ENCODE measurements at regions not wholly inside any gene's neighbourhood (a gene's known extent, or its start where the extent isn't known, plus 50 kb on each side); places are given as distances from the start of the nearest gene placed in this dataset.

DNA sequence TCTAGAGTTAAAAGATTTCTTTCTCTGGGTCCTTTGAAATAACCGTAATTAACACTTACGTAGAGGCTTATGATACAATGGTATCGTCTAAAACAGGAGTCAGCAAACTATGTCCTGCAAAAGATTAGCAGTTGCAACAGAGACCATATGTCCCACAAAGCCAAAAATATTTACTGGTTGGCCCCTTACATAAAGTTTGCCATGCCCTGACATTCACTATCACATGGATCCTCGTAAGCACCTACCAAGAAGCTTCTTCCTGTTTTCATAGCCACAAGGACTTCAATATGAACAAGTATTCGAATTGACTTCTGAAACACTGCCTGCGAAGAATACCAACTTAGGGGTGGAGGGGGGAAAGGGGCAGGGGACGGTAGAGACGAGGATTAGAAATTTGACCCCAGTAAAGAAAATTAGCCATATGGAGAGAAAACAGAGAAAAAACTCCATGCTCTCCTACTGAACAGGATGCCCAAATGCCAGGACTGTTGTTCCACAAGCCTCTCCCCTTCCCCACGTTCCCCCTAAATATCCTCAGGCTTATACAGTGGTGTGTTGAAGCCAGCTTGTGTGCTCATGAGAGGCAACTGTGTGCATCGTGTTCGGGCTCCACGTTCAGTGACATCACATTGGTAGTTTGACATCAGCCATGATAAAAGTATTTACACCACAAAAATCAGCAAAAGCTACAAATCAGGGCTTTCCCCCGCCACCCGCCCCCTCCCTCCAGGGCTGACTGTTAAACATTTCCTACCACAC is 144.1 kb upstream of the HES1 start:
- DNase-seq (ENCODE audit: low read depth) = no peak

- no peak for DNase-seq (ENCODE audit: low read depth)
Measured at GRCh38 chr3:193992425-193993037, 143.4 kb upstream of the HES1 start.

DNA sequence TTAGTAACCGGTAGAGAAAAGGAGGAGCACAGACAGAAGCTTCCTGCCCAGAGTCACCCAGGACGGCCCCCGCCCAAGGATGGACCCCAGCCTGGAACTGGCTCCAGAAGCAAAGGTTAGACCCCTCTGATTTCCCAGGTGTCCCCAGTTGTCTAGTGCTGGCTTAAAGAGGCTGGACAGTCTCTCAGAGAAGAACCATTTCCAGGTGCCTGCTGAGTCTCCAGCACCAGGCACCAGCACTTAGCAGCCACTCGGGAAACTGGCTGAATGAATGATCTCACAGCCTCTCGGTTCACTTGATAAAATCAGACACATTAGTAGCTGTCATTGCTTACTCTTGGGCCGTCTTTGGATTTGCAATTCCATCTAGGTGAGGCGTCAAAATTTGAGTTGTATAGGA is 139.7 kb upstream of the HES1 start:
- DNase-seq (ENCODE audit: low read depth) = no peak

DNA sequence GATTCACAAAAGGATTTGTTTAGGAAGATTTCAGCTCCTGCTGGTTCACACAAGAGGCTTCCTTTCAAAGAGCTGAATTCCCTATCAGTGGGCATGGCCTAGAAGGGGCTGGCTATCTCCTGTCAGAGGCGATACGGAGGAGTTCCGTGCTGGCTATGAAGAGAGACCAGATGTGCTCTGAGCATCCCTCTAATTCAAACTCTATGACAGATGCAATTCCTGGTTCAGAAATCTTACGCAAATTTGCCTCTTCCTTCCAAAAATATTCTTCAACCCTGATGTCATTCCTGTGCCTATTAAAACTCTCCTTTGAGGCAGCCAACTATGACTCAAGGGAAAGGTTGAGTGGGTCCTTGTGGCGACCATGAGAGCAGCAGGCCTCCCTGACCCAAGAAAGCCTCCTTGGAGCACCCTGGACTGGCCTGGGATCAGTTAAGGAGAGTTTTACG is 139.3 kb upstream of the HES1 start:
- DNase-seq (ENCODE audit: low read depth) = no peak

GRCh38 chr3:193997228-193998122 is 138.5 kb upstream of the HES1 start:
- no peak for DNase-seq (ENCODE audit: low read depth)

GRCh38 chr3:193998123-193998448 is 137.9 kb upstream of the HES1 start:
- no peak for DNase-seq (ENCODE audit: low read depth)

GRCh38 chr3:193998628-193999195 is 137.2 kb upstream of the HES1 start:
- DNase-seq (ENCODE audit: low read depth) = no peak

DNA sequence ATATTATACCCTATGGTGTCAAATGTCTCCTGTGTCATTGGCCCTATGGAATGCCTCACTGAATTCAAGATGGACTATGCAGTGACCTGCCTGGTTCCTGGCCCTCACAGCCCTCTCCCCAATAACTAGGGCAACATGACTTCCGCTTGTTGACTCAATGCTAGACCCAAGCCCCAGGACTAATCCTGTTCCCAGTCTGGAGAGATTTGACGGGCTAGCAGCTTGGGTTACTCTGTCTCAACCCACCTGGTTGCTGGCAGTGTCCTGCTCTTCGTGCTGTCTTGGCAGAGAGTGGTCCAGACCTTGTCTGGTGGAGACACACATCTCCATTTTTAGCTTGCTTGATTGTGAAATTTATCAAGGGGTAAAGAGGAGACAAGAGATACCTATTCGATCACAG is 135.8 kb upstream of the HES1 start:
- DNase-seq (ENCODE audit: low read depth) = no peak

GRCh38 chr3:194000712-194001111 is 135.2 kb upstream of the HES1 start:
- no peak for DNase-seq (ENCODE audit: low read depth)

DNA sequence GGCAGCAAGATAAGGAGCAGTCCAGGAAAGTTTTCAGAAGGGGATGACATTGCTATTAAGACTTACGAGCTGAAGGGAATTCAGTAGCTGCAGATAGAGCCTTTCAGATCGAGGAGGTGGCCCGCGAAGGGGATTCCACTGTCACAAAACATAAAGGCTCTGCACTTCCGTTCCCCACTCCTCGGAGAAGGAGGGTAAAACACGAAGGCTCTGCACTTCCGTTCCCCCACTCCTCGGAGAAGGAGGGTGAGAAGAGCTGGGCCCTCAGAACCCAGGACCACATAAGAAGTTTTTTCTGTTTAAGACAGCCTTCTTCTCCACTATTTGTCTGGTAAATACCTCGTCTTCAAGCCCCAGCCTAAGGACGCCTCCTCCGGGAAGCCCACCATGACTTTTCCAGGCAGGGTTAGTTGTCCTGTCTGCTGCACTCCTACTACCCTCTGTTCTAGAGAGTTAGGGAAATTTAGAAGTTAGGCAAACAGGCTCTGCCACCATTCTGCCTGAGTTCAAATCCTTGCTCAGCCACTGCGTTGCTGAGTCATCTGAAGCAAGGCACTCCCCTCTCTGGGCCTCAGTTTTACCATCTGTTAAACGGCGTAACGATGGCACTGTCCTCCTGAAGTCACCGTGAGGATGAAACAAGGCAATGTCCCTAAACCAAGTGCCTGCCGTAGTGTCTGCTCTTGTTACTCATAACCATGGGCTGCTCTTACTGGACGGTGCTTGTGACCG is 134.1 kb upstream of the HES1 start:
- no peak for DNase-seq (ENCODE audit: low read depth)

GRCh38 chr3:194003114-194004057 is 132.6 kb upstream of the HES1 start:
- DNase-seq (ENCODE audit: low read depth) = no peak

DNA sequence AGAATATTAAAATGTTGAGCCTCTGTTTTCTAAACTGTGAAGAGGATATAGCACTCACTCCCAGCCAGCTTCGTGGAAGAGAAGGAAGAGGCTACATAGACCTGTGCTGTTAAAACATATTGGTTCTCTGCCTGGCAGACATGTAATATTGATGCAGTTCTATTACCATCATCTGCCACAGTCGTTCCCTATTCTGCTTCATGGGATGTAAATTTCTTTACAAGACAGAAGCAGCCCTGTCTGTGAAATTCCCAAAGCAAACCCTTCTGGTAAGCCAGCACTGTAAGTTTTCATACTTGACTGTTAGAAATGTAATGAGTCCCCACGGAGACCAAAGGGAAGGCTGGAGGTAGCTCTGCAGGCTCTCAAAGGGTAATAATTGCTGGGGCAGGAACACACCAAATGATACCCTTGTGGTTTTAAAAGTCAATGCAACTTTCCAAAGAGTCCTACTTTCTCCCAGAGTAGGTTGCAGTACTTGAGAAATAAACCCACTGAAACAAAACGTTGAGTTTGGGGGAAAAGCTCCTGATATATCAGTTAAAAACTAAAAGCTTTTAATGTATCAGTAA is 129.9 kb upstream of the HES1 start:
- DNase-seq (ENCODE audit: low read depth) = no peak

DNA sequence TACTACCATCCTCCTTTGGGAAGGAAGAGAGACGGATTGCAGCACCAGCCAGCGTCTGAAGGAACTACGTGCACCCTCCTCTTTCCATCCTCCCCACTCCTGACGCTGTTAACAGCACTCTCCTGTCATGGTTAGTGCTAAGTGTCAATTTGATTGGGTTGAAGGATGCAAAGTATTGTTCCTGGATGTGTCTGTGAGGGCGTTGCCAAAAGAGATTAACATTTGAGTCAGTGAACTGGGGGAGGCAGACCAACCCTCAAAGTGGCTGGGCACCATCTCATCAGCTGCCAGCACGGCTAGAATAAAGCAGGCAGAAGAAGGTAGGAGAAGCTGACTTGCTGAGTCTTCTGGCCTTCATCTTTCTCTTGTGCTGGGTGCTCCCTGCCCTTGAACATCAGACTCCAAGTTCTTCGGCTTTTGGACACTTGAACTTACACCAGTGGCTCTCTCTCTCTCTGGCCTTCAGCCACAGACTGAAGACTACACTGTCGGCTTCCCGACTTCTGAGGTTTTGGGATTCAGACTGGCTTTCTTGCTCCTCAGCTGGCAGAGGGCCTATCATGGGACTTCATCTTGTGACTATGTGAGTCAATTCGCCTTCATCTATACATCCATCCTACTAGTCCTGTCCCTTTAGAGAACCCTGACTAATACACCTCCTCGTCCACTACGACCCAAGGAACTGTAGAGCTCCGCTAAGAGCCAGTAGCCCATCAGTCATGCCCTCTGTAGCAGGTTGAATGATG is 128.2 kb upstream of the HES1 start:
- no peak for DNase-seq (ENCODE audit: low read depth)

DNA sequence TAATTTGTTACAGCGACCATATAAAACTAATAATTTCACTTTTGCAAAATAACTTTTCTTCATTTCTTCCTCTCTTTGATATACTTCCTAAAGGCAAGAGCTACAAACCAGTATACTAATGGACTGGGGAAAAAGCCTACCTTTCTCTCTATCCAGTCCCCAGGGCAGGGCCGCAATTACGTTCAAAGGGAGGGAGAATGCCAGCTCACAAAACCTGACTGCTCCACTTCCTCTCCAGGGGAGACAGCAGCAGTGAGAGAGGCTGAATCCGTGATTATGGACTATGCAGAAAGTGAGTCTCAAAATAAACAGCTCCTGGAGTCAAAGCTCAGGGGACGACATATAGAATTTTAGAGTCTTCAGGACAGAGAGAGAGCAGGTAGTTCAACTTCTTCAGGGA is 126.9 kb upstream of the HES1 start:
- DNase-seq (ENCODE audit: low read depth) = no peak

DNA sequence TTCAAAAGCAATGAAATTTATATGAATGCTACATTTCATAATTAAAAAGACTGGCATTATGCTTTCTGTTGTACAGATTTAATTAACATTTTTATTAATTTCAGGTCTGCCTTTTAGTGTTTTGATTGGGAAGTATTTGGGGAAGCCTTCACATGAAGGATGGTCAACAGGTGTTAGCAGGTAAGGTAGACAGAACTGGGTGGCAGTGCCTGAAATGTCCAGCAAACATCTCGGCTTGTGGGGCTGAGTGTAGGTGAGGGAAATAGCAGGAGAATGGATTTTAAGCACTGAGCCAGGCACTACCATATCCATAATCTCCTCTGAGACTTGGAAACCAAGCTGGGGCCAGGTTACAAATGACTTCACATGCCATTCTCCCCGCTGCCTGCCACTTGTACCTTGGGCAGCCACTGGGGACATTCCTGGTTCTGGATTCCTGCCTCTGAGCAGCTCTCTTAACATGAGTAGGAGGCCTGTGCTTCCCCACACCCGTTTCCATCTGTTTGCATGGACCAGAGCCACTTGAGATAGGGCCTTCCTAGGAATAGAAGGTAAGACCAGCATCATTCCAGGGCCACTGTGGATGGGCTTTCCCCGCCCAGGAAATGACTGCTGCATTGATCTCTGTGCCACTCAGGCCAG is 125.9 kb upstream of the HES1 start:
- DNase-seq (ENCODE audit: low read depth) = no peak

- DNase-seq (ENCODE audit: low read depth) = no peak
Measured at GRCh38 chr3:194011807-194012206, 124.1 kb upstream of the HES1 start.

DNA sequence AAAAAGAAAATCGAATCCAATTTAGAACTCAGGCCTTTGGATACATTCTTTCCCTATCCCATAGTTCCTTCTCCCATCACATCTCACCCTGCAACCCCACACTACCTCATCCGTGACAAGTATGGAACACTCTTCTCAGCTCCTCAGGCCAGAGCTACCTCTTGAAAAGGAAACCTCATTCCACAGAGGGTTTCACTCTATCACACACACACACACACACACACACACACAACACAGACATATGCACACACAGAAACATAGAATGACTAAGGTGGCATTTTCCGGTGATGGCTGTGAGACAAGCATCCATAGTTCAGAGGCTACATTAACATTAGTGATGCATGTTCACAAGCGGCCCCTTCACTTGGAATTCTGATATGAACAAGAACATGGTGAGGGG is 122.0 kb upstream of the HES1 start:
- DNase-seq (ENCODE audit: low read depth) = no peak

GRCh38 chr3:194014756-194015155 is 121.2 kb upstream of the HES1 start:
- DNase-seq (ENCODE audit: low read depth) = no peak

All from stimulated activated CD8-positive, alpha-beta memory T cell treated with anti-CD3 and anti-CD28 coated beads, Interleukin-15, amount 100 ng/mL, for 1 hour (primary cell).